Tongue (tissue), 1 donor: ENCODE measurements at regions not wholly inside any gene's neighbourhood (a gene's known extent, or its start where the extent isn't known, plus 50 kb on each side); places are given as distances from the start of the nearest gene placed in this dataset.

Experiments used
- DNase-seq: peaks from one replicate; pipeline ENCODE4 v3.0.0-alpha.2; 2015

GRCh38 chr18:31247574-31248199, 70.3 kb upstream of the DSG1 start:
- DNase-seq: no peak

- DNase-seq: no peak
Measured at GRCh38 chr18:31248783-31249521, 69.0 kb upstream of the DSG1 start.

GRCh38 chr18:31250902-31251301, 67.1 kb upstream of the DSG1 start:
- DNase-seq: no peak

GRCh38 chr18:31252522-31252921, 65.4 kb upstream of the DSG1 start:
- no peak for DNase-seq

- peak; percentile 46 for DNase-seq
Measured at GRCh38 chr18:31255953-31256352, 62.0 kb upstream of the DSG1 start.

GRCh38 chr18:31258789-31259188, 59.2 kb upstream of the DSG1 start:
- no peak for DNase-seq

- DNase-seq: no peak
Measured at GRCh38 chr18:31261792-31262582, 56.0 kb upstream of the DSG1 start.

GRCh38 chr18:31267823-31268481, 50.0 kb upstream of the DSG1 start:
- no peak for DNase-seq
